Muscle of leg (tissue), 3 donors: ENCODE measurements at regions not wholly inside any gene's neighbourhood (a gene's known extent, or its start where the extent isn't known, plus 50 kb on each side); places are given as distances from the start of the nearest gene placed in this dataset.
"Not testable (repeated sequence)": the region's sequence is repeated elsewhere in the genome, so short reads cannot be mapped to it uniquely, and the experiment has no call there.

Experiments used
- DNase-seq: peaks from one replicate; pipeline ENCODE4 v3.0.0; 2013
- H3K27ac ChIP-seq: one replicate; pipeline ENCODE4 v1.5.1; 2013; ENCODE audit warnings: mild to moderate bottlenecking, low read length, control low read depth
- H3K27me3 ChIP-seq: one replicate; pipeline ENCODE4 v1.6.1; 2013; ENCODE audit warnings: low read length; ENCODE audit not compliant: control insufficient read depth, insufficient read depth
- H3K36me3 ChIP-seq: one replicate; pipeline ENCODE4 v1.6.1; 2013; ENCODE audit warnings: low read length; ENCODE audit not compliant: control insufficient read depth, insufficient read depth
- H3K4me1 ChIP-seq: one replicate; pipeline ENCODE4 v1.6.1; 2013; ENCODE audit warnings: low read length; ENCODE audit not compliant: control insufficient read depth, insufficient read depth
- H3K4me3 ChIP-seq: one replicate; pipeline ENCODE4 v1.5.1; 2013; ENCODE audit warnings: low read length, control low read depth
- H3K9me3 ChIP-seq: replicated peaks from 2 replicates; pipeline ENCODE4 v1.6.1; 2013; ENCODE audit warnings: low read depth, low read length; ENCODE audit not compliant: control insufficient read depth
- WGBS: methylation state at CpG from one replicate; pipeline ENCODE4 v1.1.5; 2013; ENCODE audit warnings: missing lambda C conversion rate; ENCODE audit not compliant: insufficient coverage; 5-methylcytosine and 5-hydroxymethylcytosine counted together

DNA sequence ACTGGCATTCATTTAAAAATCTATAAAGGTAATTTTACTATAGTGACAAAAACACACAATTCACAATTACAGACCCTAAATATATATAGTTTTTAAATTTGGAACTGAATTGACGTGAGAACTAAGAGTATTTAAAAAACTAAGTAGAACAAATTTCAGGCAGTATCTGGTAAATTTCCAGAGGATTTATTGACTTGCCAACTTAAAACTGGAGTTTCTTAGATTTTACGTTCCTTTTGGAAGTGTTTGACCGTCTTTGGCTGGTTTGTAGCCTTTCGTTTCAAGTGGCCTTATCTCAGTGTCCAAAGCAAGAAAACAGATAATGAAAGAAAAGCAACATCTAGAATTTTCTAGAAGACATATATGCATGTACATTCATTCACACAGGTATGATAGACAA is 234.4 kb upstream of the VLDLR start:
- Histone ChIP-seq H3K36me3 (no peaks in the 10 kb centered on the region), H3K4me3 (no peak overlapping the region), H3K4me1 (peaks cover 8% of the 10 kb centered on the region), H3K27ac (no peak overlapping the region), H3K27me3 (no peaks in the 10 kb centered on the region), H3K9me3 (peaks cover 2% of the 10 kb centered on the region)
- no CpG with 5 or more reads among the region's 4 CpGs for WGBS
- peak; percentile 51 for DNase-seq

DNA sequence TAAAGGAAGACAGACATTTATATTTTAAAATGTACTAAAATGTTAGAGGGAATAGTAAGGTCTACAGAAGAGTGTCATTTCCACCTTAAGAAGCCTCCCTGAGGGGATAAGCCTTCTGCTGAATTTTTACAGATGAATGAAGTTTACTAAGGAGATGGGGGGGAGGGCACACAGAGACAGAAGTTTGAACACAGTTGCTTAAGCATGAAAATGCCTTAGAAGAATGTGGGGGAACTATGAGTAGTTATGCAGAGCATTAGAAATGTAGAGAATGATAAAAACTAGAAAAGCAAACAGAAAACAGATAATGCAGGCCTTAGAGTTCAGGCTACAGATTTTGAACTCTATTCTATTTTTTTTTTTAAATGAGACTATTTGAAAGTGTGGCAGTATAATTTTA is 232.2 kb upstream of the VLDLR start:
- Histone ChIP-seq H3K27ac (no peak overlapping the region), H3K27me3 (no peaks in the 10 kb centered on the region), H3K9me3 (peaks cover 2% of the 10 kb centered on the region), H3K4me3 (no peak overlapping the region), H3K4me1 (peaks cover 8% of the 10 kb centered on the region), H3K36me3 (no peaks in the 10 kb centered on the region)
- DNase-seq = peak; percentile 23

DNA sequence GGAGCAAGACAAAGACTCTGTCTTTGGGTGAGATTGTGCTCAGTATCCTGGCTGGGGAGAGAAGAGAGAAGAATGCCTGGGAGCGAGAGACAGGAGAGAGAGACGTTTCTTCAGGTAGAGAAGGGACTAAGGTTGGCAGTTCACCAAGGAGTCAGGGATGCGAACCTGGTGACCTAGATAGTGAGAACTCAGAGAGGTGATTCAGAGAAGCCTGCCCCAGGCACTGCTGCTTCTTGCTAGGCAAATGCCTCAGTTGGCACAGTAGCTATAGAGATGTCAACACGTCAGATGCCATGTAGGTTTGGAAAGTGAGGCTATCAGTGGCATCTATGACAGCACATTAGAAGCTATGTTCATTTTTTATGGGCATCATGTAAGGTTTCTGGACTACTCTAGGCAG is 231.6 kb upstream of the VLDLR start:
- WGBS = 87% methylated on average over 4 of the region's 4 CpGs
- Histone ChIP-seq H3K4me3 (no peak overlapping the region), H3K27me3 (no peaks in the 10 kb centered on the region), H3K27ac (no peak overlapping the region), H3K9me3 (peaks cover 2% of the 10 kb centered on the region), H3K36me3 (no peaks in the 10 kb centered on the region), H3K4me1 (peaks cover 8% of the 10 kb centered on the region)
- DNase-seq = no peak

DNA sequence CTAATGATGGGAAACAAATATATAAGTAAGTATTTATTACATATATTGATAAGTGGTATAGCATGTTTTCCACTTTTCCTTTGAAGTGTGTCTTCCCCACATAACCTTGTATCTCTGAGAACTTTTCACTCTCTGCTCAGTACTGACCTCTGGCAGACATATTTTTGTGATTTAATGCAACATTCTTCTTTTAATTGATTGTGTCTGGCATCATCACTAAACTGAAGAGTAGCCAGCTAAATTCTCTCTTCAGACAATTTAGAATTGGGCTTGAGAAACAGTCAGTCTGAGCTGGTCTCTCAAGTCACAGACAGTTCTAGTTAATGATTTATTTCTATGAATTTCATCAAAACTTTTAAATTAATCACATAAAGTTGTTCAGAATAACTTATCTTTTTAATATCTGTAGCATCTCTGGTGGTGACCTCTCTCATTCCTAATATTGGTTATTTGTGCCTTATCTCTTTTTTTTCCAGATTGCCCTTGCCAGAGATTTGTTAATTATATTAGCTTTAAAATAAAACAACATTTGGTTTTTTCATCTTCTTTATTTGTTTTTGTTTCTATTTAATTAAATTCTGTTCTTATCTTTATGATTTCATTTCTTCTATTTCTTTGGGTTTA is 230.0 kb upstream of the VLDLR start:
- H3K27me3 ChIP-seq, H3K36me3 ChIP-seq, H3K4me1 ChIP-seq, H3K9me3 ChIP-seq, H3K27ac ChIP-seq, H3K4me3 ChIP-seq: not testable (repeated sequence)
- peak; percentile 33 for DNase-seq

DNA sequence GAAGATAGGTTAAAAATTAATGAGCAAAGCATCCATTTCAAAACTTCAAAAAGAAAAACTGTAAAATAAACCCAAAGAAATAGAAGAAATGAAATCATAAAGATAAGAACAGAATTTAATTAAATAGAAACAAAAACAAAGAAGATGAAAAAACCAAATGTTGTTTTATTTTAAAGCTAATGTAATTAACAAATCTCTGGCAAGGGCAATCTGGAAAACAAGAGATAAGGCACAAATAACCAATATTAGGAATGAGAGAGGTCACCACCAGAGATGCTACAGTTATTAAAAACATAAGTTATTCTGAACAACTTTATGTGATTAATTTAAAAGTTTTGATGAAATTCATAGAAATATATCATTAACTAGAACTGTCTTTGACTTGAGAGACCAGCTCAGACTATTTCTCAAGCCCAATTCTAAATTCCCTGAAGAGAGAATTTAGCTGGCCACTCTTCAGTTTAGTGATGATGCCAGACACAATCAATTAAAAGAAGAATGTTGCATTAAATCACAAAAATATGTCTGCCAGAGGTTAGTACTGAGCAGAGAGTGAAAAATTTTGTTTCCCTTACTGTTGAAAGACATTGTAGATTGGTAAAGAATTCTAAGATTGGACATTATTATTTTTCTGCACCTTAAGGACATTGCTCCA is 227.4 kb upstream of the VLDLR start:
- H3K4me3 ChIP-seq, H3K9me3 ChIP-seq, DNase-seq, H3K36me3 ChIP-seq, H3K4me1 ChIP-seq, H3K27ac ChIP-seq, H3K27me3 ChIP-seq: not testable (repeated sequence)

DNA sequence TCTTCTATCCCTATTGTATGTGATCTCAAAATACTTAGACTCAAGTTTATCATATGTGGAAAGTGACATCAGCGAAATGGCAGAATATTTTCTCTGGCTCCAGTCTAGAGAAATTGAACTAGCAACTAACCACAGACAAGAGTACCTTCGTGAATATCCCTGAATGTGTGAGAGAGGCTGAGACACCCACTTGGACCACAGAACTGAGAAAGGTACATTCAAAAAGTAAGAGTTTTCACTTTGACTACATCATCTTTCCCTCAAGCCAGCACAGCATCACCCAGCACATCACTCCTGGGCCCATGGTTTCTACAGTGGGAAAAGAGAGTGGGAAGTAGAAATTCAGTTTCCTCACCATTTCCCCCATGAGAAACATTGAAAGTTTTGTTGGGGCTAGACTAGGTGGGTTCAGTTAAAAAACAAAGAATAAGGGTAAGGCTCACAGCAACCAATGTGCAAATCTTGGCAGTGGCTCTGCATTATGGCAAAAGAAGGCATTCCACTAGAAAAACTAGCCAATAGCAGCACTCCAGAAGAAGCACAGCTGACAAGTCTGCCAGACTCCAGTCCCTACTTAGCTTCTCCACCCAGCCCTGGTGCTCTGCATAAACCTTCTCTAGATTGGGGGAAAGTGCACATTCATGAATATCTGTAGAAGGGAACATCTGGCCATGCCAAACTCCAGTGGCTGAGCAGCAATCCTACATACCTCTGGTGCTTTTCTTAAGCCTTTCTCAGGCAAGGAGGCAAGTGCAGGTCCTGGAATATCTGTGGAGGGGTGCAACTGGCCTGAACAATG is 225.6 kb upstream of the VLDLR start:
- Histone ChIP-seq H3K4me3 (no peak overlapping the region), H3K4me1 (no peaks in the 10 kb centered on the region), H3K27me3 (no peaks in the 10 kb centered on the region), H3K9me3 (no peaks in the 10 kb centered on the region), H3K27ac (no peak overlapping the region), H3K36me3 (no peaks in the 10 kb centered on the region)
- no peak for DNase-seq
- WGBS = no CpG with 5 or more reads among the region's 2 CpGs

DNA sequence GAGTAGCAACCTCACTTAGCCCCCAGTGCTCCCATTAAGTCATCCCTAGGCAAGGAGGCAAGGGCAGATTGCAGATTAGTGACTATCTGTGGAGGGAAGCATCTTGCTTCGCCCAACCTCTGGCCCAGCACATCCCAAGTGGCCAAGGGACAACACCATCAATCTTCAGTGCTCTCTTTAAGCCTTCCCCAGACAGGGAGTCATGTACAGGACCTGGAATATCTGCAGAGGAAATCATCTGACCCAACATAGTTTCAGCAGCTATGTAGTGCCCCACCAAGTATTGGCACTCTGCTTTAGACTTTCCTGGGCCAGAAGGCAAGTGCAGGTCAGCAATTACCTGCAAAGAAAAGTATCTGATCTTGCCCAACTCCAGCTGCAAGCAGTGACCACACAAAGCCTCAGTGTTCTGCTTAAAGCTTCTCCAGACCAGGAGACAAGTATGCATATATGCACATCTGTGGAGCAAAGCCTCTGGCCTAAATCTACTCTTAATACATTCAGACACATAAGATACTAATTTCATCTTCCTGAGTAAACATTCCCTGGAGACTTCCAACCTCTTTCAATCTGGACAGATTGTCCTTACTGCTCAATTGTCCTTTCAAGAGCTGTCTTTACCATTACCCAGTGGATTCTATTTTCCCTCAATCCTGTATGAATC is 224.8 kb upstream of the VLDLR start:
- Histone ChIP-seq H3K27me3 (no peaks in the 10 kb centered on the region), H3K4me3 (no peak overlapping the region), H3K27ac (no peak overlapping the region), H3K36me3 (no peaks in the 10 kb centered on the region), H3K4me1 (no peaks in the 10 kb centered on the region), H3K9me3 (no peaks in the 10 kb centered on the region)
- DNase-seq = peak; percentile 69
- no CpG with 5 or more reads among the region's 1 CpG for WGBS

DNA sequence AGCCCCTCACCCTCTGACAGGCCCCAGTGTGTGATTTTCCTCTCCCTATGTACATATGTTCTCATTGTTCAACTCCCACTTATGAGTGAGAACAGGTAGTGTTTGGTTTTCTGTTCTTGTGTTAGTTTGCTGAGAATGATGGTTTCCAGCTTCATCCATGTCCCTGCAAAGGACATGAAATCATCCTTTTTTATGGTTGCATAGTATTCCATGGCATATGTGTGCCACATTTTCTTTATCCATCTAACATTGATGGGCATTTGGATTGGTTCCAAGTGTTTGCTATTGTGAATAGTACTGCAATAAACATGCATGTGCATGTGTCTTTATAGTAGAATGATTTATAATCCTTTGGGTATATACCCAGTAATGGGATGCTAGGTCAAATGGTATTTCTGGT is 223.7 kb upstream of the VLDLR start:
- not testable (repeated sequence) for H3K27me3 ChIP-seq, H3K4me1 ChIP-seq, H3K9me3 ChIP-seq, DNase-seq, H3K4me3 ChIP-seq, H3K36me3 ChIP-seq, H3K27ac ChIP-seq

DNA sequence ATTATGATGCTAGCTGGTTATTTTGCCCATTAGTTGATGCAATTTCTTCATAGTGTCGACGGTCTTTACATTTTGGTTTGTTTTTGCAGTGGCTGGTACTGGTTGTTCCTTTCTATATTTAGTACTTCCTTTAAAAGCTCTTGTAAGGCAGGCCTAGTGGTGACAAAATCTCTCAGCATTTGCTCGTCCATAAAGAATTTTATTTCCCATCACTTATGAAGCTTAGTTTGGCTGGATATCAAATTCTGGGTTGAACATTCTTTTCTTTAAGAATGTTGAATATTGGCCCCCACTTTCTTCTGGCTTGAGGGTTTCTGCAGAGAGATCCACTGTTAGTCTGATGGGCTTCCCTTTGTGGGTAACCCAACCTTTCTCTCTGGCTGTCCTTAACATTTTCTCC is 219.8 kb upstream of the VLDLR start:
- not testable (repeated sequence) for H3K9me3 ChIP-seq

DNA sequence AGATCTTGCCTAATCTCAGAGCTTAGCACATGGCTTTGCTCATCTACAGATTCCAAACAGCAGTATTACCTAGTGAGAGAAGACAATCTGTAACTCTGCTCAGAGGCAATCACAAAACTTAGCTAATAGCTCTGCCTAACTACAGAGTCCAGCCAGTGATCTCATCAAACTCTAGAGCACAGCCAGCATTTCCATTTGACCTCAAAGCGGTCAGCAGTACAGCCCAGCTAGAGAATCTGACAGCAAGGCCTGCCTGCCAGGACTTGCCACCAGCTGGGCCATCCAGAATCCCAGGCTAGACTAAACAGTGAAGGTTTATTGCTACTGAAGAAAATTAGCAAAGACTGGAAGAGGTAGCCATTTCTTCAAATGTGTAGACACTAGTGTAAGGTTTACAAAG is 217.9 kb upstream of the VLDLR start:
- Histone ChIP-seq H3K4me1 (no peaks in the 10 kb centered on the region), H3K27ac (no peak overlapping the region), H3K9me3 (peaks cover 8% of the 10 kb centered on the region), H3K27me3 (no peaks in the 10 kb centered on the region), H3K36me3 (no peaks in the 10 kb centered on the region), H3K4me3 (no peak overlapping the region)
- no peak for DNase-seq
- 50% methylated on average over 1 of the region's 1 CpG for WGBS

More for the DNA sequence above, 219.8 kb upstream of the VLDLR start:
- not testable (repeated sequence) for H3K4me1 ChIP-seq, DNase-seq, H3K27ac ChIP-seq, H3K27me3 ChIP-seq, H3K4me3 ChIP-seq, H3K36me3 ChIP-seq
- WGBS = no CpG with 5 or more reads among the region's 3 CpGs
